ENCODE measurements at regions not wholly inside any gene's neighbourhood (a gene's known extent, or its start where the extent isn't known, plus 50 kb on each side); places are given as distances from the start of the nearest gene placed in this dataset.

GRCh38 chr1:93744299-93744988 is 62.8 kb upstream of the BCAR3 start:
- DNase-seq = no peak

DNA sequence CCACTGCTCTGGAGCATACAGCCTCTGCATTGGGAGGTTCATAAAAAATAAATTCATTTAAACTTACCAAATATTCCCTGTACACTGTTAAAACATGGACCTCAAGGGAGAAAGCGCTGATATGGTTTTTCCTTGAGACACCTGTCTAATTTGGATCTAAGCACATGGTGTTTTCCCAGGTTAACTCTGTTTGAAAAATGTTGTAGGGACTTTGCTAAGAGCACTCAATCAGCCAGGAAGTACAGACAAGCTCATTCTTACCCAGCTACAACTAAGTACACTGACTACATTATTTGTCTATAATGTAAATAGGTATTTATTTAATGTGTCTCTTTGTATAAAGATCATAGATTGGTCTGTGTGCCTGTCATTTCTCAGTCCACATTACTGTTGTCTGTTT is 61.8 kb upstream of the BCAR3 start:
- DNase-seq = no peak

DNA sequence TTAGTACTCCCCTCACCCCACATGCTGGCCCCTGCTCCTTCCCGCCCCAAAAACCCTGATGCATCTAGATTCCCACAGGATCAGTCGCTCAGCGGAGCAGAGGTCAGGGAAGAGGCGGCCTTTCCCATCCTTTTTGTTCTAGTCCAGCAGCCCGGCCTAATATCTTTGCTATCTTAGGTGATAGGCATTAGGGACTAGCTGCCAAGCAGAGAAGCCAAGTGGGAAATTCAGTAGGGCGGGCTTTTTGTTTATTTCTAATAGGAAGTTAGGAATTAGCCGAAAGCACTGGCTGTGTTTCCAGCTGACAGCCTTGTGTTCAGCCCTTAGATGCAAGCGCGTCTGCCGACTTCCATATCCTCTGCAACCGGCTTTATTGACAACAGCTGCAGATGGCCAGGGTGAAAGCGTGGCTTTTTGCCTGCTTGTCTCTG is 59.0 kb upstream of the BCAR3 start:
- no peak for DNase-seq

GRCh38 chr1:93740157-93740556 is 58.5 kb upstream of the BCAR3 start:
- DNase-seq = no peak

DNA sequence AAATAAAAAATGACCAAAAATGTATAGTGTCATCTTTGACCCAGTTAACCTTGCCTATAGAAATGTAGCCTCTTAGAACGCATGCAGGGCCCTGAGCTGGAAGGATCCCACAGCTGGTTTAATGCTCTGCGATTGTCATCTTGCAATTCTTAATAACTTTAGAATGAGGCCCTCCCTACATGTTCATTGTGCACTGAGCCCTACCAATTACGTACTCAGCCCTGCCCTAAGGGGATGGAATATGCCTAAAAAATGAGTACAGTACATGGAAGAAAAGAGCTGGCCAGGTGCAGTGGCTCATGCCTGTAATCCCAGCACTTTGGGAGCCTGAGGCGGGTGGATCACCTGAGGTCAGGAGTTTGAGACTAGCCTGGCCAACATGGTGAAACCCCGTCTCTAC is 57.8 kb upstream of the BCAR3 start:
- no peak for DNase-seq

DNA sequence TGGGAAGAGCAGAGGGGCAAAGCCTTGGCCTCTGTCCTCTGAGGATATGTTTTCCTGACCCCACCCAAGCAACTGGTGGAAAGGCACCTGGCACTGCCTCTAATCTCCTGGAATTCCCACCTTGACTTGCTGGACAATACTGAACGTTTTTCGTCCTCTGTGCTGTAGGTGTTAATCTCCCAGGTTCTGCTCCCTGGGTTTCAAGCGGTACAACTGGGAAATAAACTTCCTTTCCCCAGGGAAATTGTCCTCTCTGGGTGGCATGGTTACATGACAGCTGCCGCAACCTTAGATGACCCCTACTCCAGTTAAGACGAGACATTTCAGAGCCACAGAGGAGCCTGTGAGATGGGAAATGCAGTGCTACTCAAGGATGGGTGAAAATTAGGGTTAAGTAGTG is 57.3 kb upstream of the BCAR3 start:
- no peak for DNase-seq

DNA sequence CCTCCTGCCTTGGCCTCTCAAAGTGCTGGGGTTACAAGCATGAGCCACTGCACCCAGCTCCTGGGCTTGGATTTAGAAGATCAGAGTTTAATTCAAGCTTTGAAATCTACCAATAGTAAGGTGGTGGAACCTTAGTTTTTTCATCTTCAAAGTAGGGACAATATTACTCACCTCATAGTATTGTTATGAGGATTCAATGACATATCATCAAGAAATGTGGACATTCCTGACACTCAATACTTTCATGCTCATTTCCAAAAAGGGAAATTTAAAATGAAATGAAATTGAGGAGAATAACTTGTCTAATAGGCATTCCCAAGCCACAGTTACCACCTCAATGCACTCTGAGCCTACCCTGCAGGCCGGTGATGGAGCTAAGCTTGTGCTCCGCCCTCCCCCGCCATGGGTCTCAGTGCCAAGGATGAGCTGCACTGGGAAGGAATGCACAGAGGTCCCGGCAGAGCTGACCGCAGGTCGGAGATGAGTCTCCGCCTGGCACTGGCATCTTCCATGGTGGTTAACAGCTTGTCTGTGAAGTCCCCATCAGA is 56.5 kb upstream of the BCAR3 start:
- no peak for DNase-seq

DNA sequence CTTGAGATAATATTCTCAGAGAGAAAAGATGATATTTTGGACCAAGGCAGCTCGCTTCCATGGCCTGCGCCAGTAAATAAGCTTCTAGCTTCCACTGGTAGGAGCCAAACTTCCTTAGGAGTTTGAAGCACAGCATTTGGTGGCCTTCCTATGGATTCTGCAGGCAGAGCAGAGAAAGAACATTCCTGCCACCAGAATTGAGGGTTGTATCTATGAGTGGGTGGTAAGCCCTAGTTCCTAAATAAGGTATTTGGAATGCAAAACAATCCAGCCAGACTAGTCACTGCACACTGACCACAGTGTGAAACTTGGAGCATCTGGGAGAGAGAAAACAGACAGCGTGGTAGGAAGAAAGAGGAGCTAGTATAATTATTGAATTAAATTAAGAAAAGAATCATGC is 54.1 kb upstream of the BCAR3 start:
- no peak for DNase-seq

- DNase-seq = no peak
These were observed 53.4 kb upstream of the BCAR3 start for GRCh38 chr1:93734999-93735398.

- DNase-seq = no peak
These were observed 51.7 kb upstream of the BCAR3 start for GRCh38 chr1:93733340-93733739.

- no peak for DNase-seq
These were observed 50.9 kb upstream of the BCAR3 start for GRCh38 chr1:93732514-93732913.

Measured in SHP77 (cell line).